HG03097 (cell line): ENCODE measurements at regions not wholly inside any gene's neighbourhood (a gene's known extent, or its start where the extent isn't known, plus 50 kb on each side); places are given as distances from the start of the nearest gene placed in this dataset.
A peak's percentile ranks its signal among the peaks of the same experiment; 100 is the strongest.
"Not testable (repeated sequence)": the region's sequence is repeated elsewhere in the genome, so short reads cannot be mapped to it uniquely, and the experiment has no call there.

ENCODE experiments used
- ATAC-seq: cut with Tn5 transposase; IDR thresholded peaks from one replicate; pipeline ENCODE4 v1.9.1; 2021; ENCODE audit not compliant: unreplicated experiment, low FRiP score

DNA sequence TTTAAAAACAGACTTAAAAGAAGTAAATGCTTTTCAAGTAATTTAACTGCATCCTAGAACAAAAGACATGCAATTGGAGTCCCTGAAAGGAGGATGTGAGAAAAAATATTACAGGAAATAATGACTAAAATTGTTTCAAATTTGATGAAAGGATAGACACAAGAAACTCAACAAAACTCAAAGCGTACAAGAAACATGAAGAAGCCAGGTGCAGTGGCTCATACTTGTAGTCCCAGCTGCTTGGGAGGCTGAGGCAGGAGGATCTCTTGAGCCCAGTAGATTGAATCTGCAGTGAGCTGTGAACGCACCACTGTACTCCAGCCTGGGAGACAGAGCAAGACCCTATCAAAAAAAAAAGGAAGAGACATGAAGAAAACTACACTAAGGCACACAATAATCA, 118.1 kb upstream of the SLC39A10 start:
- no peak for ATAC-seq

DNA sequence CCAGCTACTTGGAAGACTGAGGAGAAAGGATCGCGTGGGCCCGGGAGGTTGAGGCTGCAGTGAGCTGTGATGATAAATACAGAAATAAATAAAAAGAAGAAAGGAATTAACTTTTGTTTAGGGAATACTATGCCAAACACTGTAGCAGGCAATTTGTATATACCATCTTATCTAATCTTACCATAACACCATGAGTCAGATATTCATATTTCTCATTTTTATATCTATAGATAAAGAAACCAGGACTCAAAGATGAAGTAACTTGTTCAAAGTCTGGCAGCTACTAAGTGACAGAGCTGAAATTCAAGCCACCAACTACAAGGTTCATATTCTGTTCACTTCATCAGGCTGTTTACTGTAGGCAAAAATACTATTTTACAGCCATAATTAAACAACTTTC, 119.2 kb upstream of the SLC39A10 start:
- no peak for ATAC-seq

DNA sequence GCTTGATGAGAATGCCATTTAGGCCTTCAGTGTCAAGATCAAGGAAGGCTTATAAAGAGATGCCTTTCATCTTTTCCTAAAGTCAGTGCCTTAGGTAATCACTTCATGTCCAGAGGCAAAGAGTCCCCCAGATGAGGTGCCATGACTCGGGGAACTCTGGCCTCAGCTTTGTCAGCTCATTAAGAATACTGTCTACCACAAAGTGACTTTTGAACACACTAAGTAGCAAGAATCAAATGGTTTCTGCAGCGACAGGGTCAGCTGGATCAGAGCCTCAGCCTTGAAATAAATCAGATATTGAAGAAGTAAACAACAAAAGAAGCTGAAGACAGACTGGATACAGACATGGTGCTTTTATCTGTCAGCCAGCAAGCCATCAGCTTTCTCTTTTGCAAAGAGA, 120.1 kb upstream of the SLC39A10 start:
- ATAC-seq: no peak

DNA sequence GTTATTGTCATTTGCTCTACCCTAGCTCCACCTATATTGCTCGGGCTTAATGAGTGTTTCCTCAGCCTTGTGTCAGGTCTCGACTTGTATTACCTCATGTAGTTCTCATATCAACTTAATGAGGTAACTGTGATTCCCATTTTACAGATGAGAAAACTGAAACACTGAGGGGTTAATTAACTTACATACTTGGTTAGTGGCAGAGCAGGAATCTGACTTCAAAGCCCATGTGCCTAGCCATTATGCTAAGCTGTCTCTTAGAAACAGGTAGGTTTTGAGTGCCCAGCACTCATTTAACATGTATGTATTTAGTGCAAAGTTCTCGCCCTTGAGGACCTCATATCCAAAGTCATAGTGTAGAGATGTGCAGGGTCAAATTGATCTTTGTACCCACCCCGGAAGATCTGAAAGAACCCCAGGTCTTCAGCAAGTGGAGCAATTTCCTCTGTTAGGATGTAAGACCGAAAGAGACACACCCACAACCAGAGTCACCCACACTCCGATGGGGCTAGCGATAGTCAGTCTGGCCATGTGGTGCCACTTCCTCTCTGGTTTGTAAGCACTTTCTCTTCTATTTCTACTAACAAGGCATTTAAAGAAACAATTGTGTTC, 121.0 kb upstream of the SLC39A10 start:
- ATAC-seq: peak; percentile 94

DNA sequence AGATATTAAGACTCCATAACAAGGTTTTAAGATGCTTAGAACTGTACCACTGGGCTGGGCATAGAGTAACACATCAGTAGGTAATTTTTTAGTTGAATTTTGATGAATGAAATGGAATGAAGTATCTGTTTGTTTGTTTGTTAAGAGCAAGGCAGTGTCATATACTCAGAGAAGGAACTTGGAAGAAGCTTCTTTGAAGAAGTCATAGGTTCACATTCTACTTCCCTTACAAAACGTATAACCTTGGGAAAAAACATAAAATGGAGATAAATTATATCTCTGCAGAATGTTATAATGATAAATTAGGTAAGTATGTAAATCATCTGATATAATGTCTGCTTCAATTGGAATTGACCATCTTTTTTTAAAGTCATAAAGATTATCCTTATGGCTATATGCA, 122.1 kb upstream of the SLC39A10 start:
- ATAC-seq: no peak

DNA sequence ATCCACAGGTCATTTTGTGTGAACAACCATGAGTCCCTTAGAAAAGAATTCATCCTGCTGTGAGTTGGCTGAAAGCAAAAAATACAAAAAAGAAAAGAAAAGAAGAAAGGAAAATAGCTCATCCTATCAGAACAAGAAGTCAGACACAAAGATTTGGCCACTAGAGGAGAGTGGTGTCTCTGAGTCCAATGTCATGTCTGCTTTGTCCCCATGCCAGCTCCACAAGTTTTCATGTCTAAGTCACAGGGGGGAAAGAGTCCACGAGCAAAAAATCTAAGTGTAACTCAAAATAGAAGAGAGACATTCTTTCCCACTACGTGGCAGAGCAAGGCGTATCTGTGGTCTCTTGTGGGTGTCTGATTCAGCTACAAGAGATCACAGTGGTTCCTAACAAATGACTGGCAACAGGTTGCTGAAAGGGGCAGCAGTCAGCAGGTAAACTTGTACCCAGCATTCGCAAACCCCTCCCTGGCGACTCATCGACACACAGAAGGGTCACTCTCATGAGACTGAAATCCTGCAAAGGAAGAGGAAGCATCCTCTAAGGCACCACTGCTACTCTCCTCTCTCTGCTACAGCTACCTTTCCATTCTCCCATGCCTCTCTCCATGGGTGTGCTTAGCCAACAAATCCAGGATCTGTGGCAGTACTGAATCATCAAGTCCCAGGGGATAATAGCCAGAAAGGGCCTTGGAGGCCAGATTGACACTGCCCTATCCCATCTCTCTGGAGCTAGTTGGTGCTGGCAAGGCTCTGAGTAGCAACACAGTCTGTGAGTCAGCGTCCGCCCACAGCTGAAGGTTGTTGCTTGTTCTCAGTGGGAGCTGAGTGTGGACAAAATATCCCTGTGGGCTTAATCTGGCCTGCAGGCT, 123.0 kb upstream of the SLC39A10 start:
- no peak for ATAC-seq

DNA sequence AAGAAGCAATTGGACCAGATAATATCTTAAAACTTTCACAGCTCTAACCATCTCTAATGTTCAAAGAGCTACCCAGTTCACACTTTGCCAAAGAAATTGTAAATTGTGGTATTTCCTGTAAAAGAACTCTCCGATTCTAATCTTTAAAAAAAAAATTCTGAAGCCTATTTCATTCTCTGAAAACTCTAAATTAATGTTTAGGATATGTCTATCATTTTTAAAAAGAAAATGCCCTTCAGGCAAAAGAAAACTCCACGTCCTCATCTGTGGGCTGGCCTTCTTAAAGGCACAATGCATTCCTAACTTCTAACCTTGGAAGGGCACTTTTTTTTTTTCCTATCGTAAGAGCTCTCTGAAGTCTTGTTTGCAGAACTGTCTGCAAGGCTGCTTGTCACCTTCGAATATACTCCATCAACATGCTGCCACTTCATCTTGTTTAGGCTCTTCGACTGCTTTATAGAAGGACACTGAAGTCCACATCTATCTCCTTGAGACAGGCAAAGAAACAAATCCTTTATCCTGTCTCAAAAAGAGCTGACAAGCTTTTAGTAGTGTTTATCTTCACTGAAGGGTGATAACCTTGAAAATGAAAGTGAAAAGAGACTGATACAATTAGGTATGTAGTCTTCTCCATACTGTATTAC, 124.3 kb upstream of the SLC39A10 start:
- ATAC-seq: no peak

DNA sequence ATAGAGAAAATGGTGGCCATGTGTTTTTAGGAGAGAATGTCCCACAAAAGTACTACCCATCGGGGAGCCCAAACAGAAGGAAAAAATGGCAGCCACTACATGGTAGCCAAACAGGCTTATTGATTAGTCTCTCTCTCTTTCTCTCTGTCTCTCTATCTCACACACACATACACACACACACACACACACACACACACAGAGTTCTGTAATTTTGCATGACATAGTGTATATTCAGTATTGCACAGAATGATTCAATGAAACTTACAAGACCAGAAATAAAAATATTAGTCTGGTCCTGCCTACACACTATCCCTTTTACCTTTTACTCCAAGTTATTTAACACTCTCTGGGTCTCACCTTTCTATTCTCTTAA, 124.8 kb upstream of the SLC39A10 start:
- ATAC-seq: no peak

DNA sequence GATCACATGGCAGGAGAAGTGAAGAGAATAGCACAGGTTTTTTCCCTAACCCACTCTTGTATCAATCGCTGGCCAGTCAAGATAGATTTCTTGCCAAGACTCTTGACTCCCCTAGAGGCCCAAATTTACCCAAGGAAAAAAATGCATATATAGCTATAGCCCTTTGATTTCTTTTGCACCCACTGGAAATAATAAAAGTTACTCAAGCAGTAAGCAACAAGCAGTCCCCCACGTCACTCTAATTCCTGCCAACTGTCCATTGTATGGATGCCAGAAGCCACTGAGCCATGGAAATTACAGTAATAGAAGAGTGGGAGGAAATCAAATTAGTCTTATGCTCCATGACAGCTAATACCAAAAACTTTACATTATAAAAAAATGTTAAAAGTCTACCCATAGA, 125.3 kb upstream of the SLC39A10 start:
- ATAC-seq: no peak

DNA sequence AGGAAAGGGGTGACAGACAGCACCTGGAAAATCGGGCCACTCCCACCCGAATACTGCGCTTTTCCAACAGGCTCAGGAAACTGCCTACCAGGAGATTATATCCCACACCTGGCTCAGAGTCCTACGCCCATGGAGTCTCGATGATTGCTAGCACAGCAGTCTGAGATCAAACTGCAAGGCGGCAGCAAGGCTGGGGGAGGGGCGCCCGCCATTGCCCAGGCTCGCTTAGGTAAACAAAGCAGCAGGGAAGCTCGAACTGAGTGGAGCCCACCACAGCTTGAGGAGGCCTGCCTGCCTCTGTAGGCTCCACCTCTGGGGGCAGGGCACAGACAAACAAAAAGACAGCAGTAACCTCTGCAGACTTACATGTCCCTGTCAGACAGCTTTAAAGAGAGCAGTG, 133.8 kb upstream of the SLC39A10 start:
- not testable (repeated sequence) for ATAC-seq

DNA sequence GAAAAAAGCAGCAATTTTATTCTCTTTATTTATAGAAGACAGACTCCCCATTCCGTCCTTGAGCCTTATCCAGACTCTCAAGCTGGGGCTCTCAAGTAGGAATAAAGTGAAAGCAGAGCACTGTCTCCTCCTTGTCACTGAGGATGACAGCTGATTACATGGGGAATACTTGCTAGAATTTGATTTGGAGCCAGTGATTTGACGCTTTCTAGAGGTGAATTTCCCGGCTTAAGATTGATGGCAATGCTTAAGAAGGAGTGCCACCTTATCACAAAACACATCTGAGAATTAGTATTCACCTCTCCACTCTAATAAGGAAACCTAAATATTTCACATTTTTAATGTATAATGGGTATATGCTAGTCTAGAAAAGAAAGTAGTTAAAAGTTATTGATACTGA, 135.4 kb upstream of the SLC39A10 start:
- ATAC-seq: no peak

DNA sequence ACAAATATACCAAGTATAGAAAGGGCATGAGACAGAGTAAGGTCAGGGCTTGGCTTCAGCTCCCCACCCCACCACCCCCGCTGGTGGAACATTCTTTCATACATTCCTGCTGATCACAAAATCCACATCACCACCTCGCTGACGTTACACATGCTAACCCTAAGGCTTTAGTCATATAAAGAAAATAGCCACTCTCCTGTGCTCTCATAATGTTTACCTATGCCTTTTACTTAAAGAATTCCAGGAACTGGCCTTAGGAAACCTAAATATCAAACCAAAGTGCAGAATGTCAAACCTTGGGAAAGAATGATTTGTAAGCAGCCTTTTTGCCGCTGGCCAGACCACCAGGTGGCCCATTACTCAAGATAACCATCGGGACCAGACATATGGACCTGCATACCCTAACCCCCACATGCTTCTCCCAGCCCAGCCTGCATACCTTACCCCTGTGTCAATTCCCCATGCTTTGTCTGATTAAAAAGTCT, 136.3 kb upstream of the SLC39A10 start:
- ATAC-seq: no peak

DNA sequence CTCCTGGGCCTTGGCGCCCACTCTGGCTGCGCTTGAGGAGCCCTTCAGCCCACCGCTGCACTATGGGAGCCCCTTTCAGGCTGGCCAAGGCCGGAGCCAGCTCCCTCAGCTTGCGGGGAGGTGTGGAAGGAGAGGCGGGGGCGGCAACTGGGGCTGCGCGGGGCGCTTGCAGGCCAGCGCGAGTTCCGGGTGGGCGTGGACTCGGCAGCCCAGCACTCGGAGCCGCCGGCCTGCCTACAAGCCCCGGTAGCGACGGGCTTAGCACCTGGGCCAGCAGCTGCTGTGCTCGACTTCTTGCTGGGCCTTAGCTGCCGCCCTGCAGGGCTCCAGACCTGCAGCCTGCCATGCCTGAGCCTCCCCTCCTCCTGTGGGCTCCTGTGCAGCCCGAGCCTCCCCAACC, 141.5 kb upstream of the SLC39A10 start:
- no peak for ATAC-seq

DNA sequence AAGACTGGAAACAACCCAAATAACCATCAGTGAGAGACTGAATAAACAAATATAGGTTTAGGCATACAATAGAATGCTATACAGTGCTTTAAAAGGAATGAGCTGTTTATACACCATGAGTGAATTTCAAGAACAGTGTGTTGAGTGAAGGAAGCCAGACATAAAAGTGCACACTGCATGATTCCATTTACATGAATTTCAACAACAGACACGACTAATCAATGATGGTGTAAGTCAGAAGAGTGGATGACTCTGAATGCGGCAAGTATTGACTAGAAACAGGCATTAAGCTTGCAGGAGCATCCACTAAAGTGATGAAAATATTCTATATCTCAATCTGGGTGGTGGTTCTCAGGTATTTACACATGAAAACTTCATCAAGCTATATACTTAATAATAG, 142.7 kb upstream of the SLC39A10 start:
- ATAC-seq: no peak

DNA sequence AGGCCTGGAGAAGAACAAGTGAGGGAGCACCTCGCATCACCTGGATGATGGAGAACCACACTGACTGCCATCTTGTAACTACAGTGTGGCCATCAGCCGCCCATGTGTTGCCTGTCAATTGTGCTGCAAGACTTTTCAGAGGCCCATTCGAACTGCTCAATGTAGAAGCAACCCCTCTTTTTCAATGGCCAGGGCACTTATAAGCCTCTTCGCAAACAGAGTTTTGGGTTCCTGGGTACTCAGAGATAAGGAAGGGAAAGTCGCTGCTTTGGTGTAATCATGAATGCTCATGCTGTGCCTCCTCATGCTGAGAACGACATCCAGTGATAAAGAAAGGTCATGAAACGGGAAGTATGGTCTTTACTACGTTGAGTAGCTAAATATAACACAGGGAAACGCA, 143.9 kb upstream of the SLC39A10 start:
- no peak for ATAC-seq

DNA sequence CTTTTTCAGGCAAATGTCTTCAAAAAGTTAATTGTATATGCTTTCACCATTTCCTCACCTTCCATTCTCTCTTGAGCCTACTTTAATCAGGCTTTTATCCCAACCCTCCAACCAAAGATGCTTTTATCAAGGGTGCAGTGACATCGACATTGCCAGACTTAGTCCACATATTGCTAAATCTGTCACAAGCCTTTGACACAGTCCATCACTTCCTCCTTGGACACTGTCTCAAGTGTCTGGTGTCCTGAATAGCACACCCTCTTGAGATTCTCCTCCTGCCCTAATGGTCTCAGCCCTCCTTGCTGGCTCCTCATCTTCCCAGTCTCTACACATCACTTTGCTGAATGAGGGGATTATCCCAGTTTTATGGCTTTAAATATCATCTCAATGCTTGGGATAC, 147.5 kb upstream of the SLC39A10 start:
- ATAC-seq: no peak

DNA sequence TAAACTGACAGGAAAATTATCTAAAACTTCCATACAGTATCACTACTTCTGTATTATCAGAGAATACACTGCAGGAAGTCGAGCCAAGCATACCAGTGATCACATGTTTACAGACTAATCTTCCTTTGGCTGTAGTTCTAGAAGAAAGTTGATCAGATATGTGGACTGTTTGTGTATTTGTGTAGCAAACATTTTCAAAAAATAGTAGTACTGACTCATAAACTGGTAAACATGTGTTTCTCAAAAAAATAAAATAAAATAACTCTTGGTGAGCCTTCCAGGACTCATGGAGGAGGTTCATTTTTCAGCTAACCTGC, 148.9 kb upstream of the SLC39A10 start:
- no peak for ATAC-seq

DNA sequence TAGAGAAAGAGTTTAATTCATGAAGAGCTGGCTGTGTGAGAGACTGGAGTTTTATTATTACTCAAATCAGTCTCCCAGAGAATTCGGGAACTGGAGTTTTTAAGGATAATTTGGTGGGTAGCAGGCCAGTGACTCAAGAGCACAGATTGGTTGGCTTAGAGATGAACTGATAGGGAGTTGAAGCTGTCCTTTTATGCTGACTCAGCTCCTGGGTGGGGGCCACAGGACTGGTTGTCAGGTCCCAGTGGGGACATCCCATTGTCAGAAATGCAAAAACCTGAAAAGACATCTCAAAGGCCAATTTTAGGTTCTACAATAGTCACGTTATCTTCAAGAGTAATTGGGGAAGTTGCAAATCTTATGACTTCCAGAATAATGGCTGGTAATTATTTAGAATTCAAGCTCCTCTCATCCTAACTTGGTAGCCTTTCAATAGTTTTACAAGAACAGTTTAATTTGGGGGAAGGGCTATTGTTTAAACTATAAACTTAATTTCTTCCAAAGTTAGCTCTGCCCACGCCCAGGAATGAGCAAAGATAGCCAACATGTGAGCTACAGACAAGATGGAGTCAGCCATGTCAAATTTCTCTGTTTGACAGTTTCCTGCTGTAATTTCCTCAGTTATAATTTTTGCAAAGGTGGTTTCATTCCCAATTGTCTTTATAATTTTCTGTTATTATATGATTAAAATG, 149.4 kb upstream of the SLC39A10 start:
- no peak for ATAC-seq

DNA sequence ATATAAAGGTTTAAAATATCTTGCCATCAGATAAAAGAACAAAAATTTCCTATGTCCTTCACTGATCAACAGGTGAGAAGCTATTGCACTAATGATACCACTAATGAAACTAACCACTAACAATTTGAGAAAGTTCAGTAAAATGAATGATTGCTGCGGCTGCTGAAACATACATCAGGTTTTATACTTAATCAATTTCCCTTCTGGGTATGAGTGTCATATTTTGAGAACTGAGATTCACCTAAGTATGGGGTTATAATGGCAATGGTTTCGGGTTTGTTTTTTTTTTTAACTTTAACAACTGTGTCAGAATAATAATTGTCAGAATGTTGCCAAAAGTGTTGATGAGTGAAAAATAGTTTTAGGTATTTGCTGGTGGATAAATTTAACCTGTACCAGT, 151.3 kb upstream of the SLC39A10 start:
- peak; percentile 94 for ATAC-seq

DNA sequence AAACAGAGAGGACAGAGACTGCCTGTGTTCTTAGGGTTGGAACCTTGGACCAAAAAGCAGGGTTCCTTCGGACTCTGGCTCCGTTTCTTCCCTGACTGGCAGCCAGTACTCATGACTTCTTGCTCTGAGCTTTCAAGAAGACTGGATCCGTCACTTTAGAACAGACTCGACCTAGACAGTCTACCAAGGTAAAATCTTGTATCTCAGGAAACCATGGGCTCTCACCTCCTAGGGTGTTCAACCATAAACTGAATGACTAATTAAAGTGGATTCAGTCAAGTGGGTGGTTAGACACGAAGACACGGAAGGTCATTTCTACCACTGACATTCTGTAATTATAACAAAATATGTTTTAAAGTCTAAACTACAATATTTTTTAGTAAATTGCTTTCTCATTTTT, 153.8 kb upstream of the SLC39A10 start:
- ATAC-seq: no peak

DNA sequence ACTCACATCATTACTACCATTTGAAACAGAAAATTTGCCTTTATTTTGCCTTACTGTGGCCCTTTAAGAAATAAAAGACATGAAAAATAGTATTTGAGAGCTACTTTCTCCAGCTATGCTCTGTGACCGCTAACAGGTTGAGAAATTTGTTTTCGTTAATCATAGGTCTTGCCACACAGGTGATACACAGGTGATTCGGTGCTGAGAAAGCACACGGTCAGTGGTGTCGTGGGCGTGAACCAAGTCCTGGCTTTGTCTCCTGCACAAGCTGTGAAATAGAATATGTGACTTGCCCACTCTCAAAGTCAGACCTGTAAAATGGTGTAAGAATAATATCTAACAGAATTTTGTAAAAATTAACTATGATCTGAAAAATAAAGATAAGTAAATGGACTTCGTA, 155.3 kb upstream of the SLC39A10 start:
- no peak for ATAC-seq
